22Rv1 (cell line): ENCODE measurements at regions not wholly inside any gene's neighbourhood (a gene's known extent, or its start where the extent isn't known, plus 50 kb on each side); places are given as distances from the start of the nearest gene placed in this dataset.

Experiments
- ZFX ChIP-seq: fragments of 450-650 bp; IDR thresholded peaks from 2 replicates; pipeline ENCODE4 v1.6.1; 2017; ENCODE audit warnings: antibody characterized with exemption, borderline replicate concordance
- TF ChIP-seq, protein P1 (sequence below): fragments of 450-650 bp; IDR thresholded peaks from 2 replicates; pipeline ENCODE4 v1.5.1; 2017; ENCODE audit warnings: mild to moderate bottlenecking

DNA sequence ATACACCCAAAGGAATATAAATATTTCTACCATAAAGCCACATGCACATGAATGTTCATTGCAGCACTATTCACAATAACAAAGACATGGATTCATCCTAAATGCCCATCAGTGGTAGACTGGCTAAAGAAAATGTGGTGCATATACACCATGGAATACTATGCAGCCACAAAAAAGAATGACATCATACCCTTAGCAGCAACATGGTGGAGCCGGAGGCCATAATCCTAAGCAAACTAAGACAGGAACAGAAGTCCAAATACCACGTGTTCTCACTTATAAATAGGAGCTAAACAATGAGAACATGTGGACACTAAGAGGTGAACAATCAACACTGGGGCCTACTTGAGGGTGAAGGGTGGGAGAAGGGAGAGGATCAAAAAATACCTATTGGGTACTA lies 198.5 kb downstream of the BMP4 start:
- TF ChIP-seq, protein P1, sequence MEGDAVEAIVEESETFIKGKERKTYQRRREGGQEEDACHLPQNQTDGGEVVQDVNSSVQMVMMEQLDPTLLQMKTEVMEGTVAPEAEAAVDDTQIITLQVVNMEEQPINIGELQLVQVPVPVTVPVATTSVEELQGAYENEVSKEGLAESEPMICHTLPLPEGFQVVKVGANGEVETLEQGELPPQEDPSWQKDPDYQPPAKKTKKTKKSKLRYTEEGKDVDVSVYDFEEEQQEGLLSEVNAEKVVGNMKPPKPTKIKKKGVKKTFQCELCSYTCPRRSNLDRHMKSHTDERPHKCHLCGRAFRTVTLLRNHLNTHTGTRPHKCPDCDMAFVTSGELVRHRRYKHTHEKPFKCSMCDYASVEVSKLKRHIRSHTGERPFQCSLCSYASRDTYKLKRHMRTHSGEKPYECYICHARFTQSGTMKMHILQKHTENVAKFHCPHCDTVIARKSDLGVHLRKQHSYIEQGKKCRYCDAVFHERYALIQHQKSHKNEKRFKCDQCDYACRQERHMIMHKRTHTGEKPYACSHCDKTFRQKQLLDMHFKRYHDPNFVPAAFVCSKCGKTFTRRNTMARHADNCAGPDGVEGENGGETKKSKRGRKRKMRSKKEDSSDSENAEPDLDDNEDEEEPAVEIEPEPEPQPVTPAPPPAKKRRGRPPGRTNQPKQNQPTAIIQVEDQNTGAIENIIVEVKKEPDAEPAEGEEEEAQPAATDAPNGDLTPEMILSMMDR = no peak
- no peak for TF ChIP-seq ZFX
